ENCODE measurements at regions not wholly inside any gene's neighbourhood (a gene's known extent, or its start where the extent isn't known, plus 50 kb on each side); places are given as distances from the start of the nearest gene placed in this dataset.

DNA sequence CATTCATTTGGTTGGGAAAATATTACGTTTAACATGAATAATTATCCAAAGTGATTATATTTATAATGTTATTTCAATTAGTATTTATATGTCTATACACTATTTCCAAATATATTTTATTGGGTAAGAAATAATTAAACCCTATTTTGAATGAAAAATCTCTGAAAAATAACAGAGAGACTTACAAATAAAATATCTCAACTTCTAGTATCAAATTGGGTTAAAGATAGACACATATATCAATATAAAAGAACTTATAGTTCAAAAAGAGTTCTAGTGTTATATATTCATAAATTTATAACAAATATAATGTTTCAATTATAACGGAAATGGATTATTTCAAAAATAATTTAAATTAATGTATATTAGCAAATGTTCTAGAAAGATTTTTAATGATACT lies 482.6 kb upstream of the PCDH20 start:
- Mint-ChIP-seq H3K27ac (ENCODE audit: unreplicated experiment) (no peak overlapping the region), H3K9me3 (ENCODE audit: unreplicated experiment) (no peaks in the 10 kb centered on the region), H3K27me3 (ENCODE audit: low read depth, unreplicated experiment) (no peaks in the 10 kb centered on the region), H3K4me1 (ENCODE audit: low read depth, unreplicated experiment) (no peaks in the 10 kb centered on the region), H3K4me3 (ENCODE audit: unreplicated experiment) (no peak overlapping the region), H3K36me3 (ENCODE audit: low read depth, unreplicated experiment) (no peaks in the 10 kb centered on the region)
- no peaks in the 10 kb centered on the region for H3K9me3 ChIP-seq (ENCODE audit: insufficient read depth, low read depth, low read length)
- no peak overlapping the region for H3K4me2 ChIP-seq (ENCODE audit: low read length)
- FAIRE-seq = no peak
- H3K27ac ChIP-seq (ENCODE audit: low read depth, low read length) = no peak overlapping the region
- H4K20me1 ChIP-seq (ENCODE audit: insufficient read depth, low read length) = no peaks in the 10 kb centered on the region
- H2AFZ ChIP-seq (ENCODE audit: low read depth, low read length) = no peak overlapping the region
- no peaks in the 10 kb centered on the region for H3K36me3 ChIP-seq (ENCODE audit: insufficient read depth, low read length)
- no peak for TF ChIP-seq EZH2 (IDR thresholded peaks at IDR 0.05; ENCODE audit: insufficient read depth, low read length)
- TF ChIP-seq, protein P1, sequence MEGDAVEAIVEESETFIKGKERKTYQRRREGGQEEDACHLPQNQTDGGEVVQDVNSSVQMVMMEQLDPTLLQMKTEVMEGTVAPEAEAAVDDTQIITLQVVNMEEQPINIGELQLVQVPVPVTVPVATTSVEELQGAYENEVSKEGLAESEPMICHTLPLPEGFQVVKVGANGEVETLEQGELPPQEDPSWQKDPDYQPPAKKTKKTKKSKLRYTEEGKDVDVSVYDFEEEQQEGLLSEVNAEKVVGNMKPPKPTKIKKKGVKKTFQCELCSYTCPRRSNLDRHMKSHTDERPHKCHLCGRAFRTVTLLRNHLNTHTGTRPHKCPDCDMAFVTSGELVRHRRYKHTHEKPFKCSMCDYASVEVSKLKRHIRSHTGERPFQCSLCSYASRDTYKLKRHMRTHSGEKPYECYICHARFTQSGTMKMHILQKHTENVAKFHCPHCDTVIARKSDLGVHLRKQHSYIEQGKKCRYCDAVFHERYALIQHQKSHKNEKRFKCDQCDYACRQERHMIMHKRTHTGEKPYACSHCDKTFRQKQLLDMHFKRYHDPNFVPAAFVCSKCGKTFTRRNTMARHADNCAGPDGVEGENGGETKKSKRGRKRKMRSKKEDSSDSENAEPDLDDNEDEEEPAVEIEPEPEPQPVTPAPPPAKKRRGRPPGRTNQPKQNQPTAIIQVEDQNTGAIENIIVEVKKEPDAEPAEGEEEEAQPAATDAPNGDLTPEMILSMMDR (IDR thresholded peaks at IDR 0.05; ENCODE audit: insufficient read depth, low read depth, low read length) = no peak
- DNase-seq (ENCODE audit: low read depth) = no peak
- H3K4me3 ChIP-seq (ENCODE audit: insufficient read depth, low read depth, low read length) = no peak overlapping the region
- H3K27me3 ChIP-seq (ENCODE audit: insufficient read depth, low read length) = no peaks in the 10 kb centered on the region
- no peaks in the 10 kb centered on the region for H3K79me2 ChIP-seq (ENCODE audit: insufficient read depth, low read length)
- no peaks in the 10 kb centered on the region for H3K4me1 ChIP-seq (ENCODE audit: insufficient read depth, low read length)
- H3K9ac ChIP-seq (ENCODE audit: low read length) = no peak overlapping the region

DNA sequence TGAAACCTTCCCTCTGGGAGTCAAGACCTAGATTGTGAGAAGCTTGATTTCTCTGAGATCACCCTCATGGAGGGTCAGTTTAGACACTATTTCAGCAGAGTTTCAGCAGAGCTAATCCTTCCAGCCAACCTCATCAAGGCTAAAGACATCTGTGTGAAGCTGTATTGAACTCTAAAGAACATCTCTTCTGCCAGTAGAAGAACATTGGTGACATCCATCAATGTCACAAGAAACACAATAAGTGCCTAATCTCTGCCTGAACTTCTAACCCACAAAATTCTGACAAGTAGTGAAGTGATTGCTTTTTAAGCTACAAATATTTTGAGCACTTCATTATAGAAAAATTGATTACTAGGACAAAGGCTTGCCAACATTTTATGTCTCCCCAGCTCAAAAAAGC lies 475.8 kb upstream of the PCDH20 start:
- Mint-ChIP-seq H3K36me3 (ENCODE audit: low read depth, unreplicated experiment) (no peaks in the 10 kb centered on the region), H3K9me3 (ENCODE audit: unreplicated experiment) (no peaks in the 10 kb centered on the region), H3K4me3 (ENCODE audit: unreplicated experiment) (no peak overlapping the region), H3K27me3 (ENCODE audit: low read depth, unreplicated experiment) (no peaks in the 10 kb centered on the region), H3K27ac (ENCODE audit: unreplicated experiment) (no peak overlapping the region), H3K4me1 (ENCODE audit: low read depth, unreplicated experiment) (no peaks in the 10 kb centered on the region)
- H3K4me2 ChIP-seq (ENCODE audit: low read length) = no peak overlapping the region
- FAIRE-seq = no peak
- H4K20me1 ChIP-seq (ENCODE audit: insufficient read depth, low read length) = no peaks in the 10 kb centered on the region
- no peaks in the 10 kb centered on the region for H3K36me3 ChIP-seq (ENCODE audit: insufficient read depth, low read length)
- no peak overlapping the region for H3K9ac ChIP-seq (ENCODE audit: low read length)
- DNase-seq (ENCODE audit: low read depth) = no peak
- H3K4me3 ChIP-seq (ENCODE audit: insufficient read depth, low read depth, low read length) = no peak overlapping the region
- H2AFZ ChIP-seq (ENCODE audit: low read depth, low read length) = no peak overlapping the region
- TF ChIP-seq, protein P1 (IDR thresholded peaks at IDR 0.05; ENCODE audit: insufficient read depth, low read depth, low read length) = no peak
- no peak for TF ChIP-seq EZH2 (IDR thresholded peaks at IDR 0.05; ENCODE audit: insufficient read depth, low read length)
- H3K9me3 ChIP-seq (ENCODE audit: insufficient read depth, low read depth, low read length) = no peaks in the 10 kb centered on the region
- H3K27me3 ChIP-seq (ENCODE audit: insufficient read depth, low read length) = no peaks in the 10 kb centered on the region
- H3K79me2 ChIP-seq (ENCODE audit: insufficient read depth, low read length) = no peaks in the 10 kb centered on the region
- no peaks in the 10 kb centered on the region for H3K4me1 ChIP-seq (ENCODE audit: insufficient read depth, low read length)
- no peak overlapping the region for H3K27ac ChIP-seq (ENCODE audit: low read depth, low read length)

DNA sequence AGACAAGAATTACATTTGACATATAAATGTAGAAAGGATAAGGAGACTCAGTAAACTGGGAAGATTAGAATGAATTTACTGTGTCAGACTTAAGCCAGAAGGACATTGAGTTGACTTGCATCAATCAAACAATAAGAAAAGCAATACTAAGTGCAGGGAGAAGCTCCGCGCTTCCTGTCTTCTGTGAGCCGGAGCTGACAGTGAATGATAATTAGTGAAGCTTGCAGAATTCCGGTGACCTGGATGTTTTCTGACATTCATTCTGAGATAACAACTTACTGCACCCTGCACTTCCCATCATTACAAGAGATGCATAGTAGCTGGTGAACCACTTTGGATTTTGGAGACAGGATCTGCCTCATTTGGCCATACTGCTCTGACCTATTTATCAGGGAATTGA lies 469.2 kb upstream of the PCDH20 start:
- no peak overlapping the region for H2AFZ ChIP-seq (ENCODE audit: low read depth, low read length)
- no peak for FAIRE-seq
- H3K4me3 Mint-ChIP-seq (ENCODE audit: unreplicated experiment) = no peak overlapping the region

More for the DNA sequence above, 469.2 kb upstream of the PCDH20 start:
- no peak overlapping the region for H3K27ac Mint-ChIP-seq (ENCODE audit: unreplicated experiment)
- no peak overlapping the region for H3K4me2 ChIP-seq (ENCODE audit: low read length)
- DNase-seq (ENCODE audit: low read depth) = no peak
- H3K4me1 Mint-ChIP-seq (ENCODE audit: low read depth, unreplicated experiment) = no peaks in the 10 kb centered on the region
- no peak overlapping the region for H3K9ac ChIP-seq (ENCODE audit: low read length)
- H3K27me3 Mint-ChIP-seq (ENCODE audit: low read depth, unreplicated experiment) = no peaks in the 10 kb centered on the region
- no peaks in the 10 kb centered on the region for H3K9me3 Mint-ChIP-seq (ENCODE audit: unreplicated experiment)
- no peaks in the 10 kb centered on the region for H3K9me3 ChIP-seq (ENCODE audit: insufficient read depth, low read depth, low read length)
- TF ChIP-seq, protein P1 (IDR thresholded peaks at IDR 0.05; ENCODE audit: insufficient read depth, low read depth, low read length) = no peak
- no peak for TF ChIP-seq EZH2 (IDR thresholded peaks at IDR 0.05; ENCODE audit: insufficient read depth, low read length)
- no peaks in the 10 kb centered on the region for H3K36me3 ChIP-seq (ENCODE audit: insufficient read depth, low read length)
- H3K4me3 ChIP-seq (ENCODE audit: insufficient read depth, low read depth, low read length) = no peak overlapping the region
- H3K27ac ChIP-seq (ENCODE audit: low read depth, low read length) = no peak overlapping the region
- H3K4me1 ChIP-seq (ENCODE audit: insufficient read depth, low read length) = no peaks in the 10 kb centered on the region
- no peaks in the 10 kb centered on the region for H3K27me3 ChIP-seq (ENCODE audit: insufficient read depth, low read length)
- H3K79me2 ChIP-seq (ENCODE audit: insufficient read depth, low read length) = no peaks in the 10 kb centered on the region
- H4K20me1 ChIP-seq (ENCODE audit: insufficient read depth, low read length) = no peaks in the 10 kb centered on the region
- H3K36me3 Mint-ChIP-seq (ENCODE audit: low read depth, unreplicated experiment) = no peaks in the 10 kb centered on the region

All from astrocyte (in vitro differentiated cells and primary cell).